ENCODE measurements at regions not wholly inside any gene's neighbourhood (a gene's known extent, or its start where the extent isn't known, plus 50 kb on each side); places are given as distances from the start of the nearest gene placed in this dataset.

DNA sequence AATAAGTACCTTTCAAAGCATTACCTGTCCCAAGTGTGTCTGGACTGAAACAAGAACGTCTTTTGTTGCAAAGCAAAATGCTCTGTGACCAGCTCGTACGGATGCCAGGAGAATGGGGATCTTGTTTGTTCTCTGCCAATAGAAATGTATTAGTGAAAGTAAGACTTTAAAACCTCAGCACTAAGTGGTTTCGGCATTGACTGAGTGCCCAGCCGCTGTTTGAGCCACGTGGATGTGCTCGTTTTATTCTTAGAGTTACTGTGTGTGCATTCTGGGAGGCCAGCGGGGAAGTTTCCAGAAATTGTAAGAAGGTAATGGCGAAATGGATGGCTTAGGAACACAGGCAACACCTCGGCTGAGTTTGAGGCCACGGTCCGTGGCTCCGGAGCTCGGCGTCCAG is 117.1 kb upstream of the USP29 start:
- Histone ChIP-seq H3K23ac (ENCODE audit: insufficient read length) (no peak overlapping the region), H3K4ac (replicated peaks; ENCODE audit: insufficient read length, low read depth, low read length) (no peak overlapping the region), H3K9me3 (ENCODE audit: insufficient read depth in 2 of 2, low read depth in 1 of 2, low read length in 1 of 2) (peaks cover 59 to 73% of the 10 kb centered on the region in 2 experiments), H3K4me2 (ENCODE audit: insufficient read depth in 1 of 2, low read depth in 2 of 2, low read length in 2 of 2) (no peak overlapping the region), H3K4me1 (replicated peaks in 1 of 4; ENCODE audit: control insufficient read depth in 3 of 4, insufficient read depth in 4 of 4, low read length in 3 of 4) (no peaks in the 10 kb centered on the region), H3K18ac (ENCODE audit: extremely low read depth, low read length) (no peak overlapping the region), H3K27me3 (replicated peaks in 1 of 4; ENCODE audit: control insufficient read depth in 3 of 4, extremely low read depth in 1 of 4, insufficient read depth in 3 of 4, low read length in 3 of 4) (no peaks in the 10 kb centered on the region), H3K79me1 (ENCODE audit: low read depth, low read length) (no peaks in the 10 kb centered on the region), H3K27ac (ENCODE audit: low read depth, low read length) (no peak overlapping the region), H2BK120ac (replicated peaks; ENCODE audit: low read depth, low read length) (no peak overlapping the region), H4K5ac (ENCODE audit: insufficient read length, low read depth, low read length) (no peak overlapping the region), H2AK5ac (ENCODE audit: low read depth, low read length) (no peak overlapping the region), H2BK5ac (ENCODE audit: low read depth, low read length) (no peak overlapping the region), H4K20me1 (replicated peaks in 1 of 2; ENCODE audit: control insufficient read depth in 1 of 2, insufficient read depth in 2 of 2, low read length in 2 of 2) (no peaks in the 10 kb centered on the region), H2AFZ (ENCODE audit: low read length) (no peak overlapping the region), H3K4me3 (ENCODE audit: extremely low read depth in 1 of 4, insufficient read depth in 2 of 4, low read depth in 3 of 4, low read length in 4 of 4) (no peak overlapping the region), H3K36me3 (ENCODE audit: control insufficient read depth in 2 of 4, insufficient read depth in 4 of 4, low read length in 3 of 4) (0 out of 8 replicates have a peak, but pooled peaks cover 0 to 3% (median 0%) of the 10 kb centered on the region in 4 experiments), H4K8ac (ENCODE audit: extremely low read depth, insufficient read depth, low read length) (no peak overlapping the region), H3K79me2 (ENCODE audit: control insufficient read depth in 1 of 2, insufficient read depth in 2 of 2, low read length in 2 of 2) (no peaks in the 10 kb centered on the region), H4K91ac (replicated peaks; ENCODE audit: insufficient read length, low read length) (no peak overlapping the region), H3K9ac (replicated peaks in 1 of 4; ENCODE audit: extremely low read depth in 1 of 4, low read depth in 3 of 4, low read length in 3 of 4) (no peak overlapping the region), H2BK20ac (ENCODE audit: low read length) (no peak overlapping the region), H2BK12ac (ENCODE audit: low read depth, low read length) (no peak overlapping the region), H3K56ac (replicated peaks; ENCODE audit: insufficient read length, low read depth, low read length) (no peak overlapping the region), H3K23me2 (ENCODE audit: low read depth, low read length) (no peaks in the 10 kb centered on the region), H3K14ac (ENCODE audit: insufficient read length) (no peak overlapping the region), H2BK15ac (ENCODE audit: low read length) (no peak overlapping the region)
- 80% methylated on average over 15 of the region's 15 CpGs; no CpG with 5 or more reads in 1 of the 2 experiments for WGBS, 2 experiments (ENCODE audit: extremely low coverage in 1 of 2, insufficient coverage in 1 of 2, insufficient read length in 1 of 2, insufficient replicate concordance in 2 of 2, low coverage in 1 of 2, low lambda C conversion rate in 2 of 2, missing lambda C conversion rate in 1 of 2)
- FAIRE-seq (no peak), DNase-seq (ENCODE audit: low read depth in 1 of 2, low spot score in 2 of 2) (no peak)
- POLR2A ChIA-PET (ENCODE audit: partially characterized antibody) = no interaction called here
- CTCF ChIA-PET (ENCODE audit: partially characterized antibody) = no interaction called here
- TF ChIP-seq ZNF274 (IDR thresholded peaks at IDR 0.05; ENCODE audit: borderline replicate concordance, extremely low read depth, low read length) = no peak
- no peak for TF ChIP-seq YY1 (IDR thresholded peaks at IDR 0.05; ENCODE audit: low read depth, low read length)
- TF ChIP-seq EZH2 (IDR thresholded peaks at IDR 0.05; ENCODE audit: low read depth, low read length, severe bottlenecking) = no peak
- TF ChIP-seq HDAC2 (IDR thresholded peaks at IDR 0.05; ENCODE audit: borderline replicate concordance in 1 of 2, low read depth in 2 of 2, low read length in 2 of 2) = no peak
- TF ChIP-seq RBBP5 (IDR thresholded peaks at IDR 0.05; ENCODE audit: borderline replicate concordance, low read depth, low read length) = no peak
- no peak for TF ChIP-seq HDAC6 (IDR thresholded peaks at IDR 0.05; ENCODE audit: low read depth, low read length)
- no peak for TF ChIP-seq CEBPB (IDR thresholded peaks at IDR 0.05; ENCODE audit: low read depth, low read length)
- no peak for TF ChIP-seq SRF (IDR thresholded peaks at IDR 0.05; ENCODE audit: low read depth, low read length)
- no peak for TF ChIP-seq SAP30 (IDR thresholded peaks at IDR 0.05; ENCODE audit: insufficient read depth, insufficient replicate concordance, low read length)
- TF ChIP-seq, protein P1, sequence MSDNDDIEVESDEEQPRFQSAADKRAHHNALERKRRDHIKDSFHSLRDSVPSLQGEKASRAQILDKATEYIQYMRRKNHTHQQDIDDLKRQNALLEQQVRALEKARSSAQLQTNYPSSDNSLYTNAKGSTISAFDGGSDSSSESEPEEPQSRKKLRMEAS (IDR thresholded peaks at IDR 0.05) = no peak
- no peak for TF ChIP-seq BACH1 (IDR thresholded peaks at IDR 0.05; ENCODE audit: low read length)
